ENCODE measurements at regions not wholly inside any gene's neighbourhood (a gene's known extent, or its start where the extent isn't known, plus 50 kb on each side); places are given as distances from the start of the nearest gene placed in this dataset.

DNA sequence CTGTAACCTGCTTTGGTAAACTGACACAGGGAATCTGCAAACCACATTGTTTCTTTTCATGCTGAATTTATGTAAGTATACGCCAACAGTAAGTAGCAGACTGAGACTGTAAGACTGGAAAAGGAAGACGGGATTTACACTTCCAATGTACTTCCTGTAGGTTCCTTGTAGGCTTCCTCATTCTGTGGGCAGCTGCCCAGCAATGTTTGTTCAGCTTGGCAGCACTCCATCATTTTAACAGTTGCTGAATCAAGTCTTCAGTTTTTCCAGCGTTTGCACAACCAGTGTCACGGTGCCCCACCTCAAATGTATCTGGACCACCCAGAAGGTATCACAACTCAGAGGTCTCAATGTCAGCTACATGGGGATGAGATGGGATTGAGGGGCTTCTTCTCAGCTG is 232.6 kb downstream of the PRDM9 start (continued):
- TF ChIP-seq ZNF737 (CRISPR knock-in tag; IDR thresholded peaks at IDR 0.05; ENCODE audit: borderline replicate concordance) = no peak

DNA sequence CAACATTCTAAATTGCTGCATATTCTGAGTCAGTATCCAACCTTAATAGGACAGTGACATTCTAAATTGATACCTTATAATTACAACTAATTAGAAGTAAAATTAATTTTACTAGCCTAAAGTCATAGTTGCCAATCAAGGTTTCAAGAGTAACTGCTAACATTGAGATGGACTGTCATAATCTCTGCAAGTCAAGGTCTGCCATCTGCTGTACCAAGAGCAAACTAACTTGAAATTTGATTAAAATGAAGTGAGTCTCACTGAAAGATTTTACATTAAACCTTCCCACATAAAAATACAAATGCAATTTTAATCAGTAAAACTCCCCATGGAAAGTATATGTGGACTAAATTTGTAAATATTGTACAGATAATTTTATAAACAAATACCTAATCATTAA is 235.3 kb downstream of the PRDM9 start:
- H3K27ac ChIP-seq (ENCODE audit: extremely low read length, insufficient read depth, low read length) = no peak overlapping the region
- ChIA-PET CTCF (ENCODE audit: low intra/inter-chr PET ratio, low total read pairs) (no interaction called here), POLR2A (no interaction called here)
- H3K27me3 ChIP-seq (ENCODE audit: control insufficient read depth in 1 of 2, insufficient read depth in 2 of 2, low read length in 2 of 2) = no peaks in the 10 kb centered on the region
- H3K79me2 ChIP-seq (ENCODE audit: insufficient read depth, low read length) = no peaks in the 10 kb centered on the region
- DNase-seq (ENCODE audit: low spot score) (no peak), FAIRE-seq (no peak), ATAC-seq (no peak)
- no peak overlapping the region for H3K9ac ChIP-seq (ENCODE audit: insufficient read depth, low read depth, low read length)
- no peaks in the 10 kb centered on the region for H3K9me3 ChIP-seq (ENCODE audit: low read length)
- no TSS peak for BruUV-seq (replicated peaks)
- no peaks in the 10 kb centered on the region for H4K20me1 ChIP-seq (ENCODE audit: insufficient read depth, low read length)
- no peak overlapping the region for H3K4me2 ChIP-seq (ENCODE audit: low read depth, low read length)
- no peak overlapping the region for H2AFZ ChIP-seq (ENCODE audit: low read length)
- in situ Hi-C loops (cut with HindIII; ENCODE audit: extremely low pct_ligation_motif_present, low pct_unique_long_range_greater_than_20kb) = no loop called here
- TF ChIP-seq KDM5A (IDR thresholded peaks at IDR 0.05; ENCODE audit: borderline replicate concordance, low read length) (no peak), GFI1 (CRISPR knock-in tag; IDR thresholded peaks at IDR 0.05; ENCODE audit: borderline replicate concordance) (no peak), HIVEP1 (CRISPR knock-in tag; IDR thresholded peaks at IDR 0.05) (no peak), ZNF598 (CRISPR knock-in tag; IDR thresholded peaks at IDR 0.05; ENCODE audit: borderline replicate concordance) (no peak), TRIM24 (CRISPR knock-in tag; IDR thresholded peaks at IDR 0.05) (no peak), ZMAT3 (CRISPR knock-in tag; conservative IDR thresholded peaks at IDR 0.05) (no peak), ZNF562 (CRISPR knock-in tag; IDR thresholded peaks at IDR 0.05; ENCODE audit: borderline replicate concordance) (no peak), ATF7 (IDR thresholded peaks at IDR 0.05) (no peak), ATF7 (CRISPR knock-in tag; IDR thresholded peaks at IDR 0.05) (no peak), RFXAP (CRISPR knock-in tag; IDR thresholded peaks at IDR 0.05; ENCODE audit: borderline replicate concordance) (no peak), SMAD9 (CRISPR knock-in tag; IDR thresholded peaks at IDR 0.05) (no peak), ZNF773 (CRISPR knock-in tag; IDR thresholded peaks at IDR 0.05; ENCODE audit: borderline replicate concordance) (no peak)
- TF ChIP-seq, protein P1, sequence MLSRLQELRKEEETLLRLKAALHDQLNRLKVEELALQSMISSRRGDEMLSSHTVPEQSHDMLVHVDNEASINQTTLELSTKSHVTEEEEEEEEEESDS (CRISPR knock-in tag; IDR thresholded peaks at IDR 0.05; ENCODE audit: borderline replicate concordance) = no peak
- TF ChIP-seq, protein P2, sequence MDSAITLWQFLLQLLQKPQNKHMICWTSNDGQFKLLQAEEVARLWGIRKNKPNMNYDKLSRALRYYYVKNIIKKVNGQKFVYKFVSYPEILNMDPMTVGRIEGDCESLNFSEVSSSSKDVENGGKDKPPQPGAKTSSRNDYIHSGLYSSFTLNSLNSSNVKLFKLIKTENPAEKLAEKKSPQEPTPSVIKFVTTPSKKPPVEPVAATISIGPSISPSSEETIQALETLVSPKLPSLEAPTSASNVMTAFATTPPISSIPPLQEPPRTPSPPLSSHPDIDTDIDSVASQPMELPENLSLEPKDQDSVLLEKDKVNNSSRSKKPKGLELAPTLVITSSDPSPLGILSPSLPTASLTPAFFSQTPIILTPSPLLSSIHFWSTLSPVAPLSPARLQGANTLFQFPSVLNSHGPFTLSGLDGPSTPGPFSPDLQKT (CRISPR knock-in tag; IDR thresholded peaks at IDR 0.05; ENCODE audit: borderline replicate concordance) = no peak
- TF ChIP-seq, protein P3, sequence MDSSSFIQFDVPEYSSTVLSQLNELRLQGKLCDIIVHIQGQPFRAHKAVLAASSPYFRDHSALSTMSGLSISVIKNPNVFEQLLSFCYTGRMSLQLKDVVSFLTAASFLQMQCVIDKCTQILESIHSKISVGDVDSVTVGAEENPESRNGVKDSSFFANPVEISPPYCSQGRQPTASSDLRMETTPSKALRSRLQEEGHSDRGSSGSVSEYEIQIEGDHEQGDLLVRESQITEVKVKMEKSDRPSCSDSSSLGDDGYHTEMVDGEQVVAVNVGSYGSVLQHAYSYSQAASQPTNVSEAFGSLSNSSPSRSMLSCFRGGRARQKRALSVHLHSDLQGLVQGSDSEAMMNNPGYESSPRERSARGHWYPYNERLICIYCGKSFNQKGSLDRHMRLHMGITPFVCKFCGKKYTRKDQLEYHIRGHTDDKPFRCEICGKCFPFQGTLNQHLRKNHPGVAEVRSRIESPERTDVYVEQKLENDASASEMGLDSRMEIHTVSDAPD (CRISPR knock-in tag; IDR thresholded peaks at IDR 0.05) = no peak
- TF ChIP-seq, protein P4, sequence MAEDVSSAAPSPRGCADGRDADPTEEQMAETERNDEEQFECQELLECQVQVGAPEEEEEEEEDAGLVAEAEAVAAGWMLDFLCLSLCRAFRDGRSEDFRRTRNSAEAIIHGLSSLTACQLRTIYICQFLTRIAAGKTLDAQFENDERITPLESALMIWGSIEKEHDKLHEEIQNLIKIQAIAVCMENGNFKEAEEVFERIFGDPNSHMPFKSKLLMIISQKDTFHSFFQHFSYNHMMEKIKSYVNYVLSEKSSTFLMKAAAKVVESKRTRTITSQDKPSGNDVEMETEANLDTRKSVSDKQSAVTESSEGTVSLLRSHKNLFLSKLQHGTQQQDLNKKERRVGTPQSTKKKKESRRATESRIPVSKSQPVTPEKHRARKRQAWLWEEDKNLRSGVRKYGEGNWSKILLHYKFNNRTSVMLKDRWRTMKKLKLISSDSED (CRISPR knock-in tag; IDR thresholded peaks at IDR 0.05) = no peak
- intact Hi-C loops (cut with micrococcal nuclease; ENCODE audit: unreplicated experiment) = no loop called here
- H3K4me3 ChIP-seq (replicated peaks in 1 of 3; ENCODE audit: insufficient read depth in 1 of 3, low read depth in 2 of 3, low read length in 3 of 3) = no peak overlapping the region
- no peaks in the 10 kb centered on the region for H3K4me1 ChIP-seq (ENCODE audit: insufficient read depth, low read length)
- no peaks in the 10 kb centered on the region for H3K36me3 ChIP-seq (replicated peaks in 1 of 2; ENCODE audit: control insufficient read depth in 1 of 2, insufficient read depth in 2 of 2, low read length in 2 of 2)

Measured in HepG2 (cell line).